Calu3 (cell line): ENCODE measurements at regions not wholly inside any gene's neighbourhood (a gene's known extent, or its start where the extent isn't known, plus 50 kb on each side); places are given as distances from the start of the nearest gene placed in this dataset.

Experiments
- BruUV-seq: library from RNA; stranded (reverse); fragments of 400-500 nt; replicated peaks from 2 replicates; lab custom pipeline; 2021; lab: Mats Ljungman, UMichigan
- CTCF ChIA-PET: fragments of 300-600 bp; sonication (Branson Sonifier 250); formaldehyde crosslinking; loops from one replicate; lab custom pipeline; 2022; ENCODE audit warnings: antibody characterized with exemption; lab: Charles Lee
- DNase-seq: peaks from one replicate; pipeline ENCODE4 v3.0.0; 2022
- H3K27ac Mint-ChIP-seq: one replicate; pipeline ENCODE4 v1.8.0; 2022; ENCODE audit warnings: mixed read lengths; ENCODE audit not compliant: unreplicated experiment
- H3K27me3 Mint-ChIP-seq: one replicate; pipeline ENCODE4 v1.8.0; 2022; ENCODE audit warnings: mixed read lengths; ENCODE audit not compliant: unreplicated experiment
- H3K36me3 Mint-ChIP-seq: one replicate; pipeline ENCODE4 v1.8.0; 2022; ENCODE audit warnings: mild to moderate bottlenecking, moderate library complexity, mixed read lengths; ENCODE audit not compliant: insufficient read depth, unreplicated experiment
- H3K4me1 Mint-ChIP-seq: one replicate; pipeline ENCODE4 v1.8.0; 2022; ENCODE audit warnings: mild to moderate bottlenecking, low read depth, mixed read lengths; ENCODE audit not compliant: unreplicated experiment
- H3K4me3 Mint-ChIP-seq: one replicate; pipeline ENCODE4 v1.8.0; 2022; ENCODE audit warnings: mild to moderate bottlenecking, low read depth, moderate library complexity, mixed read lengths; ENCODE audit not compliant: unreplicated experiment
- H3K9me3 Mint-ChIP-seq: one replicate; pipeline ENCODE4 v1.8.0; 2022; ENCODE audit warnings: low read depth, mixed read lengths; ENCODE audit not compliant: unreplicated experiment
- intact Hi-C: fragments of 100-400 bp; cut with micrococcal nuclease; formaldehyde crosslinking; loops from one replicate; pipeline ENCODE4 v1.10.0; 2022; ENCODE audit not compliant: unreplicated experiment
- TF ChIP-seq, protein P1 (sequence below): fragments of 200-600 bp; IDR thresholded peaks from one replicate; pipeline ENCODE4 v1.8.0; 2022; ENCODE audit warnings: antibody characterized with exemption; ENCODE audit not compliant: unreplicated experiment

DNA sequence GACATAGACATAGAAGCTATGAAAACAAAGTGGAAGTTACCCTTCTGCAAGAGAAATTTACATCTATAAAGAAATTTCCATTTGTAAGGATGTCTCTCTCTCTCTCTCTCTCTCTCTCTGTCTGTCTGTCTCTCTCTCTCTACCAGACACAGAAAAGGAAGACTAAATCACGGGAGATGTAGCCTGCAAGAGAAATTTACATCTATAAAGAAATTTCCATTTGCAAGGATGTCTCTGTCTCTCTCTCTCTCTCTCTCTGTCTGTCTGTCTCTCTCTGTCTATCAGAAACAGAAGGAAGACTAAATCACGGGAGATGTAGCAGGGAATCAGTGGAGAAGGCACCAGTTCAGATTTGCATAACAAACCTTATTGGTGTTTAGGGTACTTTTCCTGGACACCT is 65.6 kb upstream of the CTSO start:
- H3K4me3 Mint-ChIP-seq = no peak overlapping the region
- H3K4me1 Mint-ChIP-seq = peaks cover 47% of the 10 kb centered on the region
- CTCF ChIA-PET = interaction anchor here (0.7 kb wide), 1 partner anchor 1387 kb away, joined by 6 read pairs; no protein-coding TSS in a partner anchor
- no peaks in the 10 kb centered on the region for H3K9me3 Mint-ChIP-seq
- H3K27ac Mint-ChIP-seq = no peak overlapping the region
- no TSS peak for BruUV-seq
- no peaks in the 10 kb centered on the region for H3K27me3 Mint-ChIP-seq
- DNase-seq = no peak
- TF ChIP-seq, protein P1, sequence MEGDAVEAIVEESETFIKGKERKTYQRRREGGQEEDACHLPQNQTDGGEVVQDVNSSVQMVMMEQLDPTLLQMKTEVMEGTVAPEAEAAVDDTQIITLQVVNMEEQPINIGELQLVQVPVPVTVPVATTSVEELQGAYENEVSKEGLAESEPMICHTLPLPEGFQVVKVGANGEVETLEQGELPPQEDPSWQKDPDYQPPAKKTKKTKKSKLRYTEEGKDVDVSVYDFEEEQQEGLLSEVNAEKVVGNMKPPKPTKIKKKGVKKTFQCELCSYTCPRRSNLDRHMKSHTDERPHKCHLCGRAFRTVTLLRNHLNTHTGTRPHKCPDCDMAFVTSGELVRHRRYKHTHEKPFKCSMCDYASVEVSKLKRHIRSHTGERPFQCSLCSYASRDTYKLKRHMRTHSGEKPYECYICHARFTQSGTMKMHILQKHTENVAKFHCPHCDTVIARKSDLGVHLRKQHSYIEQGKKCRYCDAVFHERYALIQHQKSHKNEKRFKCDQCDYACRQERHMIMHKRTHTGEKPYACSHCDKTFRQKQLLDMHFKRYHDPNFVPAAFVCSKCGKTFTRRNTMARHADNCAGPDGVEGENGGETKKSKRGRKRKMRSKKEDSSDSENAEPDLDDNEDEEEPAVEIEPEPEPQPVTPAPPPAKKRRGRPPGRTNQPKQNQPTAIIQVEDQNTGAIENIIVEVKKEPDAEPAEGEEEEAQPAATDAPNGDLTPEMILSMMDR = no peak
- intact Hi-C loops = no loop called here
- H3K36me3 Mint-ChIP-seq = no peaks in the 10 kb centered on the region

DNA sequence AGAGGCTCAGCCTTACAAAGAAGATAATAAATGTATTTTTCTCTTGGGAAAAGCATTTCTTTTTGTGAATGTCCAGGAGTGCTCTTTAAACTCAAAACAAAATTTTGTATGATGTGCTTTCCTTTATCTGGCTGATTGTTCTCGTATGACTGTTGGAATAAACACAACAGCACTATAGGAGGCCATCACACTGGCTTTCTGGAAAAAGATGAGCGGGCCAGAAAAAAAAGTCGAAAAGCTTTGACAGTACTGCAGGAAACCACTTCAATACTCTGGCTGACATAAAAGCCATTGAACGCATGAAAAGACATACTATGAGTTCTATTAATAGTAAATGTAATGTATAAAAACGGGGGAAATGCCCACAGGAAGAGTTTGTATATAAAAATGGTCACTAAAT is 64.7 kb upstream of the CTSO start:
- BruUV-seq = no TSS peak
- Mint-ChIP-seq H3K4me1 (peaks cover 47% of the 10 kb centered on the region), H3K4me3 (no peak overlapping the region), H3K9me3 (peaks cover 3% of the 10 kb centered on the region), H3K27ac (no peak overlapping the region), H3K27me3 (no peaks in the 10 kb centered on the region), H3K36me3 (no peaks in the 10 kb centered on the region)
- TF ChIP-seq, protein P1 = no peak
- no peak for DNase-seq
- intact Hi-C loops = no loop called here
- CTCF ChIA-PET = no interaction called here

DNA sequence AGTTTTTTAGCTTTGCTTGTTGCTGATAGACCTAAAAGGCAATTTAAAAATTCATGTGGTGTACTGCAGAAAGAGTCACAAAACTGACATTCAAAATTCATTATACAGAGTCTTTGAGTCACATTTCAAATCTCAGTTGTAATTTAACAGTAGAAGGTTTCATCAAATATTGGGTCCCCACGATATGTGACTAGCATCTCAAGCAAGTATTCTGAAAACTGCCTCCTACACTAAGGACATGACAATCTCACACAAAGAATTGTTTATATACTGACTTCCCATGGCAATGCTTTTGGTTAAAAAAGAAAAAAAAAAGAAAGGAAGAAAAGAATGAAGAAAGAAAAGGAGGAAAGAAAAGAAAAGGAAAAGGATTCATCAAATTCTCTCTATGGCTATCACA is 62.1 kb upstream of the CTSO start:
- Mint-ChIP-seq H3K27me3 (no peaks in the 10 kb centered on the region), H3K27ac (no peak overlapping the region), H3K9me3 (peaks cover 7% of the 10 kb centered on the region), H3K4me3 (no peak overlapping the region), H3K36me3 (no peaks in the 10 kb centered on the region), H3K4me1 (peaks cover 28% of the 10 kb centered on the region)
- intact Hi-C loops = no loop called here
- DNase-seq = no peak
- CTCF ChIA-PET = no interaction called here
- BruUV-seq = no TSS peak
- TF ChIP-seq, protein P1 = no peak

DNA sequence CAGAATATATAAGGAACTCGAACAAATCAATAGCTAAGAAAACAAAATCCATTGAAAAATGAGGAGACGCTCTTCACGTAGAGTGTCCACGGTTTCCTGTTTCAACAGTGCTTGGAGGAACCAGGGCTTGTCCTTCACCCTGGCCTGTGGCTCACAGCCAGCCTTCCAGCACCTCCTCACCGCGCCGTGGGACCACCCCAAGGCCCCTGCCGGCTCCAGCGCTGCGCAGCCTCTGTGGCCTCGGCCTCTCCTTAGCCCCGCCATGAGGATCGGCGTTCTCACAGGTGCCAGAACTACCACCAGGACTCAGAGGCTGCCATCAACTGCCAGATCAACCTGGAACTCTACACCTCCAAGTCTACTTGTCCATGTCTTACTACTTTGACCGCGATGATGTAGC is 52.5 kb upstream of the CTSO start:
- H3K4me1 Mint-ChIP-seq = no peaks in the 10 kb centered on the region
- CTCF ChIA-PET = no interaction called here
- DNase-seq = no peak
- H3K4me3 Mint-ChIP-seq = no peak overlapping the region
- intact Hi-C loops = no loop called here
- no peaks in the 10 kb centered on the region for H3K27me3 Mint-ChIP-seq
- H3K27ac Mint-ChIP-seq = no peak overlapping the region
- no TSS peak for BruUV-seq
- TF ChIP-seq, protein P1 = no peak
- no peaks in the 10 kb centered on the region for H3K9me3 Mint-ChIP-seq
- no peaks in the 10 kb centered on the region for H3K36me3 Mint-ChIP-seq
